ENCODE measurements at regions not wholly inside any gene's neighbourhood (a gene's known extent, or its start where the extent isn't known, plus 50 kb on each side); places are given as distances from the start of the nearest gene placed in this dataset.

GRCh38 chrX:115946059-115946458 is 224.5 kb upstream of the AGTR2 start:
- Histone ChIP-seq H2AFZ (no peak overlapping the region), H3K27me3 (no peaks in the 10 kb centered on the region), H4K20me1 (ENCODE audit: insufficient read depth, poor library complexity, severe bottlenecking) (no peaks in the 10 kb centered on the region), H3K36me3 (replicated peaks; ENCODE audit: insufficient read depth, low read depth) (no peaks in the 10 kb centered on the region), H3K27ac (no peak overlapping the region), H3K4me1 (ENCODE audit: insufficient read depth) (no peaks in the 10 kb centered on the region), H3K4me2 (no peak overlapping the region), H3K9me2 (replicated peaks; ENCODE audit: insufficient read depth) (no peaks in the 10 kb centered on the region), H3K79me2 (peaks cover 79% of the 10 kb centered on the region), H3K9me3 (ENCODE audit: low read depth) (no peaks in the 10 kb centered on the region), H3K4me3 (no peak overlapping the region)
- TF ChIP-seq EZH2phosphoT487 (IDR thresholded peaks at IDR 0.05; ENCODE audit: low read depth, severe bottlenecking, unreplicated experiment) (no peak), EZH2 (IDR thresholded peaks at IDR 0.05; ENCODE audit: borderline replicate concordance) (no peak), CTCF (IDR thresholded peaks at IDR 0.05; ENCODE audit: poor library complexity) (no peak)
- WGBS (ENCODE audit: low lambda C conversion rate, missing lambda C conversion rate): 97% methylated on average over 16 of the region's 16 CpGs
- no peak for DNase-seq (ENCODE audit: low spot score)

- H3K27me3 ChIP-seq: no peaks in the 10 kb centered on the region
- no peaks in the 10 kb centered on the region for H3K36me3 ChIP-seq (replicated peaks; ENCODE audit: insufficient read depth, low read depth)
- H3K4me3 ChIP-seq: no peak overlapping the region
- H4K20me1 ChIP-seq (ENCODE audit: insufficient read depth, poor library complexity, severe bottlenecking): no peaks in the 10 kb centered on the region
- H3K4me1 ChIP-seq (ENCODE audit: insufficient read depth): no peaks in the 10 kb centered on the region
- no peak for DNase-seq (ENCODE audit: low spot score)
- H3K27ac ChIP-seq: no peak overlapping the region
- no peak for TF ChIP-seq EZH2 (IDR thresholded peaks at IDR 0.05; ENCODE audit: borderline replicate concordance)
- TF ChIP-seq CTCF (IDR thresholded peaks at IDR 0.05; ENCODE audit: poor library complexity): no peak
- no peak for TF ChIP-seq EZH2phosphoT487 (IDR thresholded peaks at IDR 0.05; ENCODE audit: low read depth, severe bottlenecking, unreplicated experiment)
- no peak overlapping the region for H2AFZ ChIP-seq
- H3K4me2 ChIP-seq: no peak overlapping the region
- no peaks in the 10 kb centered on the region for H3K9me2 ChIP-seq (replicated peaks; ENCODE audit: insufficient read depth)
- H3K9me3 ChIP-seq (ENCODE audit: low read depth): no peaks in the 10 kb centered on the region
- 91% methylated on average over 4 of the region's 4 CpGs for WGBS (ENCODE audit: low lambda C conversion rate, missing lambda C conversion rate)
- peaks cover 89% of the 10 kb centered on the region for H3K79me2 ChIP-seq
Measured at GRCh38 chrX:115948018-115948923, 222.3 kb upstream of the AGTR2 start.

- Histone ChIP-seq H2AFZ (no peak overlapping the region), H3K4me1 (ENCODE audit: insufficient read depth) (no peaks in the 10 kb centered on the region), H3K27ac (no peak overlapping the region), H3K4me2 (no peak overlapping the region), H3K27me3 (no peaks in the 10 kb centered on the region), H3K9me2 (replicated peaks; ENCODE audit: insufficient read depth) (no peaks in the 10 kb centered on the region), H3K4me3 (no peak overlapping the region), H3K36me3 (replicated peaks; ENCODE audit: insufficient read depth, low read depth) (no peaks in the 10 kb centered on the region), H3K9me3 (ENCODE audit: low read depth) (no peaks in the 10 kb centered on the region), H3K79me2 (peaks cover 90% of the 10 kb centered on the region), H4K20me1 (ENCODE audit: insufficient read depth, poor library complexity, severe bottlenecking) (no peaks in the 10 kb centered on the region)
- TF ChIP-seq EZH2phosphoT487 (IDR thresholded peaks at IDR 0.05; ENCODE audit: low read depth, severe bottlenecking, unreplicated experiment) (no peak), EZH2 (IDR thresholded peaks at IDR 0.05; ENCODE audit: borderline replicate concordance) (no peak), CTCF (IDR thresholded peaks at IDR 0.05; ENCODE audit: poor library complexity) (no peak)
- 91% methylated on average over 17 of the region's 17 CpGs for WGBS (ENCODE audit: low lambda C conversion rate, missing lambda C conversion rate)
- no peak for DNase-seq (ENCODE audit: low spot score)
Measured at GRCh38 chrX:115949900-115950822, 220.4 kb upstream of the AGTR2 start.
